Inferior parietal cortex (tissue), 1 donor: ENCODE measurements at regions not wholly inside any gene's neighbourhood (a gene's known extent, or its start where the extent isn't known, plus 50 kb on each side); places are given as distances from the start of the nearest gene placed in this dataset.
"Not testable (repeated sequence)": the region's sequence is repeated elsewhere in the genome, so short reads cannot be mapped to it uniquely, and the experiment has no call there.

Source experiments
- DNase-seq: peaks from one replicate; pipeline ENCODE4 v3.0.0-alpha.2; 2016; ENCODE audit errors: extremely low spot score

- no peak for DNase-seq
Observed at GRCh38 chr5:103881560-103881959, 319.0 kb upstream of the NUDT12 start.

- DNase-seq: no peak
Observed at GRCh38 chr5:103867857-103868598, 305.4 kb upstream of the NUDT12 start.

DNA sequence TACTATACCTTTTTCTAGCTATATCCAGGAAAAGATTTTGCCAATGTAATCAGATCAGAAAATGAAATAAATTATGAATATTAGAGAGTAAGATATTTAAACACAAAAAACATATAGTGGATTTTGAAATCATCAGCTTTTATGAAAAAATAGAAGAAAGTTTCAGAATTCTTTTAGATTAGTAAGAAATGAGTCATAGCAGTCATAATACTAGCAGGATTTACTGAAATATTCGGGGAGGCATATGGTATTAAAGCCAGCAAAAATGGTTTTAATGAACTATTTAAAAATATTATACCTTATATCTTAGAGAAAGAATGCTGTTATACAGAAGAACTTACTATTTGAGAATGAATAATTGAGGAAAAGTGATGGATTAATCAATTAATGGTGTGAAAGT lies 303.6 kb upstream of the NUDT12 start:
- DNase-seq: no peak

GRCh38 chr5:103862398-103862797 lies 299.8 kb upstream of the NUDT12 start:
- no peak for DNase-seq

DNA sequence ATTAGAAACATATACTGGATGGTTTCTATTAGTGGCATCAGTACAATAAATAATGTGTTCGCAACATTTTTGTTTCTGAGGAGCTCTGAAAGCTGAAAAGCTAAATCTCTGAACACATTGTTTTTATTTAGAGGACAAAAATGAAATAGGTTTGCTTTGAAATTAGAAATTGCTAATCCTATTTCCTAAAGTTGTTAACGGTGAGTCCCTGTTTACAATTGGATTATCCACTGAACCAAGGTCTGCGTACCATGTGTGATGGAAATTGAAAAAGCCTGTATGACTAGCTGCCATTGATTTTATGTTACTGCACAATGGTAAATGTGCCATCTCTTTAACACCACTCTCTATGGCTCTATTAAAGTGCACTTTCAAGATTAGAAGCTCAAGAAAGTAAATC lies 297.7 kb upstream of the NUDT12 start:
- no peak for DNase-seq

DNA sequence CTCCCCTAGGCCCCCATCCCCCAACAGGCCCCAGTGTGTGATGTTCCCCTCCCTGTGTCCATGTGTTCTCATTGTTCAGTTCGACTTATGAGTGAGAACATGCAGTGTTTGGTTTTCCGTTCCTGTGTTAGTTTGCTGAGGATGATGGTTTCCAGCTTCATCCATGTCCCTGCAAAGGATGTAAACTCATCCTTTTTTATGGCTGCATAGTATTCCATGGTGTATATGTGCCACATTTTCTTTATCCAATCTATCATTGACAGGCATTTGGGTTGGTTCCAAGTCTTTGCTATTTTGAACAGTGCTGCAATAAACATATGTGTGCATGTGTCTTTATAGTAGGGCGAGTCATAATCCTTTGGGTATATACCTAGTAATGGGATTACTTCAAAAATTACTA lies 295.8 kb upstream of the NUDT12 start:
- DNase-seq: not testable (repeated sequence)

- no peak for DNase-seq
Observed at GRCh38 chr5:103851091-103851490, 288.5 kb upstream of the NUDT12 start.

DNA sequence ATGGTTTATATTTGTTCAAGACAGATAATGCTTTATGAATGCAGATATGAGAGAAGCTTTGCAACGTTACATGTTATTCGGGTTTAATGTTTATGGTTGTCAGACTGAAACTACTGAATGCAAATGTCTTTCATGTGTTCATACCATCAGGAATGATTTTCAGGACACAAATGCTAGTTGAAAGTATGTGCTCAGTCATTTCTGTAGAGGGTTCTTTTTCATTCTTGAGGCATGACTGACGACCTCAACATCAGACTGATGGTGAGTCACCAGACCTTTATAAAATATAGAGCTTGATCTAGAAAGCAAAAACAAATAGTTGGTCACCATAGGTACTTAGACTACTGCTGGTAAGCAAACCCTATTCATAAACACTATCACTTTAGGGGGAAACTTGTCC lies 287.3 kb upstream of the NUDT12 start:
- no peak for DNase-seq

DNA sequence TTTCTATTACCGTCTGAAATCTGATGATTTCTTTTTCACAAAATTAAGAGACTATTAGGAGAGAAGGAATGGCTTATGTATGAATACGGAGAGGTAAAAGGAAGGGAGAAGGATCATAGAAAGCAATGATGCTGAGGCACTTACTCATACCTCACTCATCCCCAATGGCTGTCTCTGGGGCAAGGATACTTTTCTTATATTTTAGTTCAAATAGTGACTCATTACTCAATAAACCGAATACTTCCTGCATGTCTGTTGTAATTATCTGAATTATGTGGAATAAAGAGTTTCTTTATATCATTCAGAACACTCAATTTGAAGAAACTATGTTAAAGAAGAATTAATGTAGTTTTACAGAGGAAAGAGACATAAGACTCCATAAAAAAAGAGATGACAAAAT lies 284.5 kb upstream of the NUDT12 start:
- DNase-seq: no peak

DNA sequence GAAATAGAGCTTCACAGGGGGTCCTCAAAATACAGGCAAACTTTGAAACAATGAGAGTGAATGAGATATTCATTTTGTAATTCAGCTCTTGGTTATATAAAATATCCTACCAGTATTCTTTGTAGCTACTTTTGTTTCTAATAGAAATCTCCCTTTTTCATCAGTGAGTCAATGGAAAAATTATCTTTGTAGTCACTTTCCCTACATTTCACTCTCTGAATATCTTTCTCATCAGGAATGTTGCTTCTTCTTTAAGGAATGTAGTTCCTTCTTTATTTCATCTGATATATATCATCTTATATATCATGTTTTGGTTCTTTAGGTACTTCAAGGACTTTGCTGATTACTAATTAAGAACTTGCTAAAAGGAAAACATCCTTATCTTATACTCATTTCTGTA lies 280.3 kb upstream of the NUDT12 start:
- DNase-seq: no peak

GRCh38 chr5:103840600-103840999 lies 278.0 kb upstream of the NUDT12 start:
- no peak for DNase-seq

DNA sequence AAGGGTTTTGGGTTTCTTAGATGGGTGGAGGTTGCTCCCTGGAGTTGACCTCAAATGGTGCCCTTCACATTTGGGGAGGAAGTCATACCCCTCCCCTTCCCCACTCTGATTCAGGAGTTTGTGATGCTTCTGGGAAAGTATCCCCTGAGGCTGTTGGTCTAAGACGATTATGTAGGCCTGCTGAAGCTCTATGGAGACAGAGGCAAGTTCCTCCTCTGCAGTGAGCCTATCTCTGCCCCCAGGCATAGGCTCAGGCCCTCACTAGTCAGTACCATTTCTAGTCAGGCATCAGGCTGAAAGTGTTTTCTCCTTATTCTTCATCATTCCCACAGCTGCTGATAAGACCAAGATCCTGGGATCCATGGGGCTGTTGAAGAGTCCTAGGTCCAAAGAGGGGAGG lies 271.6 kb upstream of the NUDT12 start:
- DNase-seq: no peak

- no peak for DNase-seq
Observed at GRCh38 chr5:103829585-103829984, 267.0 kb upstream of the NUDT12 start.

- DNase-seq: no peak
Observed at GRCh38 chr5:103827976-103828375, 265.4 kb upstream of the NUDT12 start.

- DNase-seq: no peak
Observed at GRCh38 chr5:103821361-103821760, 258.8 kb upstream of the NUDT12 start.

DNA sequence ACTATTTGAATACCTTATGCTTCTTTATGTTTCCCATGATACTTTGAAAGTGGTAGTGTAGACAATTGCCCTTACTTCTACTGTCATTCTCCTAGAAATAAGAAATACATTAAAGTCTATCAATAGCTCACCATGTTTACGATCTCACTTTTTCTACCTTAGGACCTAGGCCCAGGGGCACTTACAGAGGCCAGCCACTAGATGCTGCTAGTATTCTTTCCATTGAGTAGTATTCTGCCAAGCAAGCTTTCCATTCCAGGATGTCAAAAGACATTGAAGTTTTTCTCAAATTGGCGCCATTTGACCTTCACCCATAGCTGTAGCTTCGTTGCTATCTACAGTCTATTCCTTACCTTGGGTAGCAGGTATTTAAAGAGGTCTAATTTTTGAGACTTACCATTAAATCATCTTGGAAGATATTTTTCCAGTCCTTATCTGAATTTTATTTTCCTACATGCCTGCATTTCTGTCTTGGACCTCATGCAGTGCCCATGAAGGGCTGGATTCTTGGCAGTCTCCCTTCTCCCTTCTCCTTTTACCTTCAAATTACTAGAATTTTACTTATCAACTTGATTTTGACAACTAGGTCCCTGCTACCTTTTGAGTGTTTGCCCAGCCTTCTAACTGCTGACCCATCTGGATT lies 246.0 kb upstream of the NUDT12 start:
- DNase-seq: peak; percentile 86

GRCh38 chr5:103804711-103805110 lies 242.1 kb upstream of the NUDT12 start:
- no peak for DNase-seq

DNA sequence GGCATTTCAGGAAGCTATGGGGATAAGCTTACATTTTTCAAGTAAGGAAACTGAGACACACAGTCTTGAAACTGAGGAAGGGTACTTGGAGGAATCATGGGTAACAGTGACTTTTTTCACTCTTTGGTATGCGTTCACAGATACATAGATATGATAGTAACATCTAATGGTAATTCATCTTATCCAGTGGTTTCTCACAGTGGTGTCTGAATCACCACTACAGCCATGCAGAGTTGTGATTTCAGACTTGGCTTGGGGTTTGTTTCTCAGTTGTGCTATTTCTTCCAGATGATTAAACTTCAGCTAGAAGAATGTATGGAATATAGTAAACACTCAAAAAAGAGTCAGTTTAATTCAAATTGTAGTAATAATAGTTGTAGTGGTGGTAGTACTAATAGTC lies 239.1 kb upstream of the NUDT12 start:
- no peak for DNase-seq

DNA sequence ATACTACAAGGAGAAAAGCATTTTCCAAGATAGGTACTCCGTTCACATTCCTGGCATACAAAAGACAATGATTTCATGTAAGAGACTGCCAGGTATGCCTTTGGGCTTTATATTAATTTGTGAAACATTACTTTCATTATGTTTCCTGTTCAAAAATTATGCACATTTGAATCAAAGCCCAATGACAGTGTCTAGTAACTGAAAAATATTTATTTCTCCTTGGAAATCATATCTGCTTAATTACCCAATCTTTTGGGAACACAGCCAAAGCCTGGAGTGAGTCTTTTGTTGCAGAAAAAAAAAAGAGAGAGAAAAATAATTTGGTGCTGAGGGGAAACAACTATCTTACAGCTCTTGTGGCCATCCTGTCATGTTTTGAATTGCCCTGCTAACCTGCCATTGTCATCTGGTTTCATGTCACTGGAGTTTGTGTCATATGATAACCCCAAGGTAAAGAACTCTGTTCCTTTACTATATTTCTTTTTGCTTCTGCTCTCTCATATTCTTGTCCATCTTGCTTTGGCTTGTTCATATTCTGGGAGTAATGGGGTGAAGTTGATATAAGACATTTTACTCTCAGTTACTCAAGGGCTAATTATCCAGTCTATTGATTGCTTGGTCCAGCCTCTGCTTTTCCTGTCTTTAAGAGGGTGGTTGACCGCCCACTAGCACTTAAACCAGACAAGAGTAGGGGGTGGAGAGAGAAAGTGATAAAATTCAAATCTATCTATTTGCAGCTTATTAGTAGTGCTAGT lies 238.3 kb upstream of the NUDT12 start:
- DNase-seq: no peak

DNA sequence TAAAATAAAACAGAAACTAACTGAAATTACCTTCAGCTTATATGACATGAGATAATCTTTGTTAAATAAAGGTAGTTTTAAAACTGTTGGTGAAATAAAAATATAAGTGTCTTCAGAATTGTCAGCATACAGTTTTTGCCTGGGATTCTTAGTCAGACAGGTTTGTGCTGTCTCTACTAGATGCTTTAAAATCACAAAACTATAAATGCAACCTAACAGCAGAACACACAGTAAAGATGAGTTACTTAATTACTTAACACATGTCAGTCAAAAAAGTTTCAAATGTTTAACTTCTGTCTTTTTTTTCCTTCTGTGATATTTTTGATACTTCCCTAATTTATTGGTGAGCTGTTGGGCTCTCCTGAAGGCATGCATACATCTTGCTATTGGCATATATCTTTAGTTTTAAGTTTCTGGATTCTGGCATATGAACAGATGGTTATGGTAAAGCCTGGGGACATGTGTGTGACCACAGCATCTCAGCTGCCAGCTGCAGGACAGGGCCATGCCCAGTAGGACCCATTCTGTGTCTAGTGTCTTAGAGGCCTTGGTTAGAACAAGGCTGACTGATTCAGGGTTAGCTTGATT lies 231.1 kb upstream of the NUDT12 start:
- no peak for DNase-seq

DNA sequence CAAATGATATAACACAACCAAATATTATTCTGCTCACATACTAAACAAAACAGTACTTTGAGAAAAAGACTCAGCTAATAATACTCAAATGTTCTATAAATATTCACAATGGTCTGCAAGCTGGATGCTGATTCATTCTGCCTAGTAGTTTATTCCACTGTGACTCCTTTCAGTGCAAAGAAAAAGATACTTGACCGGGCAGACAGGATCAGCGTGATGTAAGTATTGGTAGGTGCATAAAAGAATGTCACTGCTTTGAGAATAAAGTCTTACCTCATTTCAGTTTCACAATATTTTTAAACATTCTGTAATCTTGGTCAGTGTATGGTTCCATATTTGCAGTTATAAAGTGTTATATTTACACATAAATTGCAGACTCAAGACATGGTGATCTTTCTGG lies 223.0 kb upstream of the NUDT12 start:
- no peak for DNase-seq

- DNase-seq: no peak
Observed at GRCh38 chr5:103783669-103784068, 221.1 kb upstream of the NUDT12 start.

GRCh38 chr5:103780794-103781193 lies 218.2 kb upstream of the NUDT12 start:
- DNase-seq: no peak
